HG02840 (cell line): ENCODE measurements at regions not wholly inside any gene's neighbourhood (a gene's known extent, or its start where the extent isn't known, plus 50 kb on each side); places are given as distances from the start of the nearest gene placed in this dataset.
"Not testable (repeated sequence)": the region's sequence is repeated elsewhere in the genome, so short reads cannot be mapped to it uniquely, and the experiment has no call there.

Experiments
- ATAC-seq: cut with Tn5 transposase; IDR thresholded peaks from one replicate; pipeline ENCODE4 v1.9.1; 2021; ENCODE audit warnings: mild to moderate bottlenecking, moderate library complexity, moderate number of reproducible peaks; ENCODE audit not compliant: unreplicated experiment, low FRiP score

GRCh38 chr4:120218981-120219380, 152.3 kb upstream of the MAD2L1 start:
- no peak for ATAC-seq

- ATAC-seq = no peak
Measured at GRCh38 chr4:120215350-120215749, 148.7 kb upstream of the MAD2L1 start.

DNA sequence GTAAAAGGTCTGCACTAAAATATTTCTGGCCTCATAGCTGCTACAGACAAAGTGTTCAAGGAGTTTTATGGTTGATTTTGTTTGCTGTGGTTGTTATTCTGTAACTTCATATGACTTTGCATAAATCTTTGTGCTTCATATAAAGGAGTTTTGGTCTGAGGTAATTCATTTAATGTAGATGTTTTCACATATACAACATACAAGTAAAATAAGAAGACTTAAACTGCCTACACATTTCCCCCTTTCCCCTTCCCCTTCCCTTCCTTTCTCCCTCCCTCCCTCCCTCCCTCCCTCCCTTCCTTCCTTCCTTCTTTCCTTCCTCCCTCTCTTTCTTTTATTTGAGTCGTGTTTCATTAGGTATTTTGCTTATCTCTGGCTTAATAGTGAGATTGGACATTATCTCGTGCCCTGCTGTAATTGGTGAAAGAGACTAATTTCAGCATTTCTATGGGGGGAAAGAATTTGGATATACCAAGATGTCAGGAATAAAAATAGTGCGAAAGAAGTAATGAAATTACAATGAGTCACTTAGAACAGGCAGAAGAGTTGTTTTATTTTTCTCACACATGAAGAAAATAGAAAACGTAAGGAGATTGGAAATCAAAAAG, 144.9 kb upstream of the MAD2L1 start:
- ATAC-seq = no peak

- ATAC-seq = no peak
Measured at GRCh38 chr4:120209706-120210105, 143.1 kb upstream of the MAD2L1 start.

- ATAC-seq = no peak
Measured at GRCh38 chr4:120207021-120207420, 140.4 kb upstream of the MAD2L1 start.

DNA sequence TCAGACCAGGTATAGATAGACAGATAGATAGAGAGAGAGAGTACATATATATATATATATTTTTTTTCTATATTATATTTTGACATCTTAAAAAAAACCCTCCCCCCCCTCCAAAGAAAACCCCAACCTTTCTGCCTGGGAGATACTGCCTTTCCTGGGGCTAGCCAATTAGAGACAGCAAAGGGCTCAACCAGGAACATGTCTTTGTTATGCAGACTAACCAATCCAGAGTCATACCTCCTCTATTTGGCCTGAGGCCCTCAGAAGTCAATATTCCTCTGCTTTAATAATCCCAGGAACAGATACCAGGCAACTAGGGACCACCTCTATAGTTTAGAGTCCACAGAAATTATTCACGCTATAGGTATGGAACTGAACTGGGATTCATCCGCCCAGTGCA, 135.6 kb upstream of the MAD2L1 start:
- ATAC-seq = no peak

GRCh38 chr4:120200573-120201110, 134.0 kb upstream of the MAD2L1 start:
- not testable (repeated sequence) for ATAC-seq

DNA sequence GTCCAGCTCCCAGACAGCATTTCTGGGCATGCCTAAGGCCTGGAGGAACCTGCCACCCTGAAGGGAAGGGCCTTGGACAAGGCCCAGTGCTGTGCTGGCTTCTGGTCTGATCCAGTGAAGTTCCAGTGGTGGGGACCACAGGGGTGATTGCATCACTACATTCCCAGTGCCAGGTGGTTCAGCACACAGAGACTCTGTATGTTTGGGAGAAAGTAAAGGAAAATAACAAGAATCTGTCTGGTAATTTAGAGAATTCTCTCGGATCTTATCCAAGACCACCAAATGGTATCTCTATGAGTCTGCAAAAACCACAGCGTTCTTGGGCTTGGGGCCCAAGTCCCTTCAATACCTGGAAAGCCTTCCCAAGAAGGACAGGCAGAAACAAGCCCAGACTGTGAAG, 131.8 kb upstream of the MAD2L1 start:
- no peak for ATAC-seq

- no peak for ATAC-seq
Measured at GRCh38 chr4:120177603-120178002, 111.0 kb upstream of the MAD2L1 start.

DNA sequence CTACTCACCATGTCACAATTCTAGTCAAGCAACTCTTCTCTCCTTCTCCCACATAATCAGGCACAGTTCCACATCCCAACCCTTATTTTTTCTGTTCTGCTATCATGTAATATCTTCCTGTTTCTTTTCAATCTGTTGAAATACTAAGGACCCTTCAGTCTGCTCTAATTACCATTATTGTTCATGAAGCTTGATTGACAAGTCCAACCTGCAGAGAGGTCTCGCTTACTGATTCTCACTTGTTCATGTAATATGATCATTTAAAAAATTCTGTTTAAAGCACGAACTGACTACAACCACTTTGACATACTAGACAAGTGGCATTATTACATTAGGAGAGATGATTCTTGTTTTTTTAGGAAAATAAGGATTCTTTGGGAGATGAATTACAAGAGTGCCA, 108.6 kb upstream of the MAD2L1 start:
- ATAC-seq = no peak

DNA sequence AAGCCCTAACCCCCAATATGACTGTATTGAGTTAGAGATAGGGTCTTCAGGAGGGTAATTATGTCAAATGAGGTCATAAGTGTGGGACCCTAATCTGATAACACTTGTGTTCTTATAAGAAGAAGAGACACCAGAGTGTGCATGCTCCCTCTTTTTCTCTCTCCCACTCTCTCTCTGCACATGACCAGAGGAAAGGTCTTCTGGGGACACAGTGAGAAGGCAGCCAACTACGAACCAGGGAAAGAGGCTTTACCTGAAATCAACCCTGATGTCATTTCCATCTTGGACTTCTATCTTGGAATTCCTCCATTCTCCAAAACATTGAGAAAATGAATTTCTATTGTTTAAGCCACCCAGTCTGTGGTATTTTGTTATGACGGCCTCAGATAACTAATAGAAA, 97.2 kb upstream of the MAD2L1 start:
- ATAC-seq = no peak

DNA sequence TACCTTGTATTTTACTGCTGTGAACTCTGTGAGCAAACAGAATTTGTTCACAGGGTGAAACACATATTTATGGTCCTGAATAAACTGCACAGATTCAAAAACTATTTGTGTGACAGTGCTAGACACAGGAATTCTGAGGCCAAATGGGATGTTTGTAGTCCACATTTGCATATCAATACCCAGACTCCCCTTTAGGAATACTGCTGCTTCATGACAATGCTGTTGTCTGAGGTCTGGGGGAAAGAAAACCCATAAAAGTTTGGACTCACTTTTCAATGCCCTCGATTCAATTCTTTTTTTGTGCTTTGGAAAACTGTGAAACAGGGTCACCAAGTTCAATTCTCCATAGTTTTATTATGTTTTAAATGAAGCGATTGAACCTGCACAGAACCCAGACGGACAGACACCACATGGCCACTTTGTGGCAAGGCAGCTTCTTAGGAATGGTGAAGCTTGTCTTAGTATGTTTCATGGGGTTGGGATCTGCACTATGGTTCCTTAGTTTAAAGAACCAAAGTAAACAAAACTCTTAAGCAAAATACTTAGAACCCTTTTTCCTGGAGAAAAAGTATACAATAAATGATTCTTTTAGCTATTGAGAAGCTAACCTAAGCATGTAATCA, 92.3 kb upstream of the MAD2L1 start:
- no peak for ATAC-seq

- ATAC-seq = no peak
Measured at GRCh38 chr4:120158046-120158445, 91.4 kb upstream of the MAD2L1 start.

DNA sequence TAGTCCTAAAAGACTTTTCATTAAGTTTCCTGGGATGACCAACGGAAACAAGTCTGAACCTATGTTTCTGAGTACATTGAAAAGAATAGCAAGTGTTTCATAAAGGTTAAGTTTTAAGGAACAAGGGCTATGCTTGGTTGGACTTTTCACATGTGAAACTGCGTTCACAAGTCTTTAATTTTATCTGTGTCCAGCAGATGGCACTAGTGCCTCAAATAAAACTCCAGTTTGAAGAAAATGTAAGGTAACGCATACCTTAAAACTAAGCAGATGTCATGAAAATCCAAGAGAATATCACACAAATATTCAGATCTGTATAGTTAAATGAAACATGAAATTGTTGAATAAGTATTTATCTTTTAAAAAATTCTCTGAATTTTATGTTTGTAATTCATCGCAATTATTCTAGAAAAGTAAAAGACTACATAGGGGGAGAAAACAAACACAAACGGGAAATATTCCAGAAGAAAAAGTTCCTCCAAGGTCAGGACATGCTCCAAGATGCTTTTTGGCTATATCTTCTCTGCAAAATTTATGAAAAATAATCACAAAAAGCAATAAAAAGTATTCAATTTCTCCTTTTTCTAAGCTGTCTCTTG, 89.6 kb upstream of the MAD2L1 start:
- no peak for ATAC-seq

GRCh38 chr4:120155287-120155686, 88.6 kb upstream of the MAD2L1 start:
- ATAC-seq = no peak

DNA sequence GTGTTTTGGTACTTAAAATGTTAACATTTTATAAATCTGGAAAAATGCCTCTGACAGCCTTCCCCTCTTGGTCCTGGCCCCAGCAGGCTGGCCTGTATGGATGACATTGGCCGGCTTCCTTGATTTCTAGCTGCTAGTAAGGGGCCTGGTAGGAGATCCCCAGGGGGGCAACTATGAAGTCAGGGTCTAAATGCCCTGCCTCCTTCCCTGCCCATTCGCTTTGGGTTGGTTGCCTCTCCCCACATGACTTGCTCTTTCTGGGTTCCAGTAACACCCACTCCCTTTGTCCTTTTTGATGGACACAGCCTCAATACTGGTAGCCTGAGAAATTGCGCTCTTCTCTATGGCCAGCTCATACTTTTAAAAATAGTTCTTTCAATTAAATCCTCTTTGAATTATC, 78.0 kb upstream of the MAD2L1 start:
- no peak for ATAC-seq

DNA sequence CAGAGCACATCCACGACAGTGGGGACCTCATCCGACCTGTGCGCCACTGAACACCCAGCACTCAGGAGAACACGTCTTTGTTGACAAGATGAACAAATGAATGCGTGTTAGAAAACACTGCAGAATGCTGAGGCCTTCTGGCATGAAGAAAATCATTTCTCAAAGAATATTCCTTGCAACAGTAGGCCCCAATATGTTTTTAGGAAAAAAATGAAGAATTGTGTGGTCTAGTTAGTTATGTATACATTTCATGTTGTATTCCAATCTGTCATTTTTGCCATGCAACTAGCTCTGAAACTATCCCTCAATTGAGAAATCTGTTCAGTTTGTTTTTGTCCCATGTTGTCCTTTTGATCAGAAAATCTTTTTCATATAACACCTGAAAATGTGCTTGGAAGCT, 77.4 kb upstream of the MAD2L1 start:
- ATAC-seq = no peak

GRCh38 chr4:120139392-120139791, 72.7 kb upstream of the MAD2L1 start:
- ATAC-seq = no peak

DNA sequence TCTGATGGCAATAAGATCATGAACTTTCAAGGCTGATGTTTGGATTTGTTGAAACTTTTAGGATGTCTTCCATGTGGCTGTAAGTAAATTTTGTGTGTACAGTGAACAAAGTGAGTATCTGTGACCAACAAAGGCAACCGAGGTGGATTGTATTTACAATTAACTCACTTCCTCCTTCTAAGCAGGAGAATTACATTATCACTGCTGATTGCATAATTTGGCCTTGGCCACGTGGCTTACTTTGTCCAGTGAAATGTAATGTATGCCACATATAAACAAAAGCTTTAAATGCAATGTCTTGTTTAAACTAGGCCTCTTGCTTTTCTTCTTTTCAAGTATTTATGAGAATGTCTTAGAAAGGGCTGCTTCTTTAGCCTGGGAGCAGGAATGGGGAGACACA, 66.3 kb upstream of the MAD2L1 start:
- ATAC-seq = no peak

GRCh38 chr4:120130786-120131185, 64.1 kb upstream of the MAD2L1 start:
- no peak for ATAC-seq
